HEK293T (cell line): ENCODE measurements at regions not wholly inside any gene's neighbourhood (a gene's known extent, or its start where the extent isn't known, plus 50 kb on each side); places are given as distances from the start of the nearest gene placed in this dataset.

ENCODE experiments used
- CTCF ChIA-PET: fragments of 350-600 bp; formaldehyde crosslinking; extraction: SDS; loops from one replicate; lab custom pipeline; 2021; ENCODE audit warnings: antibody characterized with exemption, inconsistent platforms; lab: Yijun Ruan, JAX
- POLR2A ChIA-PET: fragments of 350-600 bp; formaldehyde crosslinking; extraction: SDS; loops from one replicate; lab custom pipeline; 2020; ENCODE audit warnings: antibody characterized with exemption, inconsistent platforms; lab: Yijun Ruan, JAX
- DNase-seq: peaks from one replicate; pipeline ENCODE4 v3.0.0; 2012; ENCODE audit warnings: mixed read lengths; ENCODE audit errors: extremely low spot score
- ARNT ChIP-seq: fragments of 450-650 bp; IDR thresholded peaks from 2 replicates; pipeline ENCODE4 v1.6.1; 2017; ENCODE audit warnings: mild to moderate bottlenecking
- BHLHE40 ChIP-seq: fragments of 450-650 bp; IDR thresholded peaks from 2 replicates; pipeline ENCODE4 v1.6.1; 2016; ENCODE audit warnings: mild to moderate bottlenecking, moderate library complexity, borderline replicate concordance
- CTBP1 ChIP-seq: fragments of 450-650 bp; IDR thresholded peaks from 2 replicates; pipeline ENCODE4 v1.6.1; 2016; ENCODE audit warnings: borderline replicate concordance
- ELF4 ChIP-seq: fragments of 450-650 bp; IDR thresholded peaks from 2 replicates; pipeline ENCODE4 v1.6.1; 2017; ENCODE audit warnings: antibody characterized with exemption
- FOXA1 ChIP-seq: fragments of 450-650 bp; IDR thresholded peaks from 2 replicates; pipeline ENCODE4 v1.6.1; 2016; ENCODE audit warnings: mild to moderate bottlenecking
- FOXK2 ChIP-seq: fragments of 450-650 bp; IDR thresholded peaks from 2 replicates; pipeline ENCODE4 v1.6.1; 2016; ENCODE audit warnings: mild to moderate bottlenecking
- FOXM1 ChIP-seq: fragments of 450-650 bp; IDR thresholded peaks from 2 replicates; pipeline ENCODE4 v1.6.1; 2017; ENCODE audit warnings: mild to moderate bottlenecking, borderline replicate concordance
- HDGF ChIP-seq: fragments of 450-650 bp; IDR thresholded peaks from 2 replicates; pipeline ENCODE4 v1.6.1; 2017; ENCODE audit warnings: antibody characterized with exemption, borderline replicate concordance
- L3MBTL2 ChIP-seq: fragments of 450-650 bp; conservative IDR thresholded peaks from 2 replicates; pipeline ENCODE4 v1.6.1; 2016; ENCODE audit warnings: mild to moderate bottlenecking
- LEF1 ChIP-seq: fragments of 450-650 bp; IDR thresholded peaks from 2 replicates; pipeline ENCODE4 v1.6.1; 2017; ENCODE audit warnings: mild to moderate bottlenecking, borderline replicate concordance
- NFRKB ChIP-seq: fragments of 450-650 bp; IDR thresholded peaks from 2 replicates; pipeline ENCODE4 v1.6.1; 2016; ENCODE audit warnings: mild to moderate bottlenecking, moderate library complexity
- SP1 ChIP-seq: fragments of 450-650 bp; IDR thresholded peaks from 2 replicates; pipeline ENCODE4 v1.6.1; 2017
- SUZ12 ChIP-seq: fragments of 450-650 bp; IDR thresholded peaks from 2 replicates; pipeline ENCODE4 v1.6.1; 2016; ENCODE audit warnings: mild to moderate bottlenecking
- TARDBP ChIP-seq: fragments of 450-650 bp; IDR thresholded peaks from 2 replicates; pipeline ENCODE4 v1.6.1; 2016
- ZNF384 ChIP-seq: fragments of 450-650 bp; IDR thresholded peaks from 2 replicates; pipeline ENCODE4 v1.6.1; 2016
- TF ChIP-seq, protein P1 (sequence below): fragments of 450-650 bp; IDR thresholded peaks from 2 replicates; pipeline ENCODE4 v1.6.1; 2016

DNA sequence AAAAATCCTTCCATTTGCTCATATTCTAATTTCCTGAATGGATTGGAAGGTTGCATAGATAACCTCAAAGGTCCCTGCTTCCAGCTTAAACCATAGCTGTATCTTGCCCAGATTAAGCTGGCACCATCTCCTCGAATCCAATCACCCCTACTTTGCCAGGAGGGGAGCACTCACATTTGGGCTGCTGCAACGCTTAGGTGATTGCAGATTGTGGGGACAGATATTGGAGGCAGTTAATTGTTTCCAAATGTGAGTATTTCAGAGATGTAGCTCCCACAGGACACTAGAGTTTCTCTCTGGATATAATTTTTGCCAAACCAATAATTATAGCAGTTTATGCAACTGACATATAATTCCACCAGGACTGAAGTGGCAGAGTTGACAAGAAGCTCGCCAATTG lies 53.5 kb upstream of the ACSL1 start:
- ChIA-PET POLR2A (no interaction called here), CTCF (no interaction called here)
- TF ChIP-seq ARNT, result no peak
- no peak for TF ChIP-seq CTBP1
- TF ChIP-seq FOXM1, result no peak
- TF ChIP-seq L3MBTL2, result no peak
- TF ChIP-seq FOXA1, result no peak
- no peak for TF ChIP-seq TARDBP
- no peak for TF ChIP-seq LEF1
- TF ChIP-seq, protein P1, sequence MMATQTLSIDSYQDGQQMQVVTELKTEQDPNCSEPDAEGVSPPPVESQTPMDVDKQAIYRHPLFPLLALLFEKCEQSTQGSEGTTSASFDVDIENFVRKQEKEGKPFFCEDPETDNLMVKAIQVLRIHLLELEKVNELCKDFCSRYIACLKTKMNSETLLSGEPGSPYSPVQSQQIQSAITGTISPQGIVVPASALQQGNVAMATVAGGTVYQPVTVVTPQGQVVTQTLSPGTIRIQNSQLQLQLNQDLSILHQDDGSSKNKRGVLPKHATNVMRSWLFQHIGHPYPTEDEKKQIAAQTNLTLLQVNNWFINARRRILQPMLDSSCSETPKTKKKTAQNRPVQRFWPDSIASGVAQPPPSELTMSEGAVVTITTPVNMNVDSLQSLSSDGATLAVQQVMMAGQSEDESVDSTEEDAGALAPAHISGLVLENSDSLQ, result no peak
- no peak for TF ChIP-seq HDGF
- TF ChIP-seq FOXK2, result no peak
- DNase-seq, result no peak

DNA sequence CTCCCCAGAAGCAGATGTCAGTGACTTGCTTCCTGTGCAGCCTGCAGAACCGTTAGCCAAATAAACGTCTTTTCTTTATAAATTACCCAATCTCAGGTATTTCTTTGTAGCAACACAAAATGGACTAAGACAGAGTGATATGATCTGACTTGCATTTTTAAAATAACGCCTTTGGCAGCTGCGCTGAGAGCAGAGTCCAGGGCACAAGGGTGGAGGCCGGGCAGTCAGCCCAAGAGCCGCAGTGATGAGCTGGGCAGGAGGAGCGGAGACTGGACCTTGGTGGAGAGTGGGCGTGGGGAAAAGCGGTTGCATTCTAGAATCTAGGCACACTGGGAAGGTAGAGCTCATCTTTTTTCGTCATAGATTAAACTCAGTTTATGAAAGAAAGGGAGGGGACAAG lies 56.5 kb upstream of the ACSL1 start:
- CTCF ChIA-PET, result no interaction called here
- DNase-seq, result no peak
- POLR2A ChIA-PET, result no interaction called here

DNA sequence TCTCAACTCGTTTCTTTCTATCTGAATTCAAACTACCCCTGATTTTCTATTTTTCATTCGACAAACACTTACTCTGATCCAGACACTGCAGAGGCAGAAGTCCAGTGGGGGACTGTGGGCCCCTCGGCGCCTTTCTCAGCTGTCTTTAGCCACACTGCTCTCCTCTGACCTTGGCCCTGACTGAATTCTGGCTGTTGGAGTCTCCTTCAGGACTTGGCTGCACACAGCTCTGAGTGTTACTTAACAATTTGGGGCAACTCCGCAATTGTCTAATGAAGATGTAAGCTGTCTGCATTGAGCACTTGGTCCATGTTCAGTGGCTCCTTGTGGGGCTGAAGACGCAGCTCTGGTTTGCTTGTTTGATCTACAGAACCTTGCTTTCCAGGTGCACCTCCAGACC lies 57.3 kb upstream of the ACSL1 start:
- CTCF ChIA-PET, result no interaction called here
- DNase-seq, result no peak
- TF ChIP-seq ARNT (no peak), SP1 (no peak), TARDBP (no peak), ZNF384 (no peak), BHLHE40 (no peak), NFRKB (no peak), FOXA1 (no peak), HDGF (no peak), CTBP1 (no peak), SUZ12 (no peak), FOXM1 (no peak), L3MBTL2 (no peak), LEF1 (no peak), FOXK2 (no peak), ELF4 (no peak)
- TF ChIP-seq, protein P1, result no peak
- POLR2A ChIA-PET, result no interaction called here

More for the DNA sequence above, 56.5 kb upstream of the ACSL1 start:
- TF ChIP-seq FOXK2, result no peak
- no peak for TF ChIP-seq FOXA1
- TF ChIP-seq L3MBTL2, result no peak
- TF ChIP-seq TARDBP, result no peak
- TF ChIP-seq, protein P1, result no peak
- no peak for TF ChIP-seq FOXM1
- no peak for TF ChIP-seq SP1
- no peak for TF ChIP-seq BHLHE40
- TF ChIP-seq LEF1, result no peak

DNA sequence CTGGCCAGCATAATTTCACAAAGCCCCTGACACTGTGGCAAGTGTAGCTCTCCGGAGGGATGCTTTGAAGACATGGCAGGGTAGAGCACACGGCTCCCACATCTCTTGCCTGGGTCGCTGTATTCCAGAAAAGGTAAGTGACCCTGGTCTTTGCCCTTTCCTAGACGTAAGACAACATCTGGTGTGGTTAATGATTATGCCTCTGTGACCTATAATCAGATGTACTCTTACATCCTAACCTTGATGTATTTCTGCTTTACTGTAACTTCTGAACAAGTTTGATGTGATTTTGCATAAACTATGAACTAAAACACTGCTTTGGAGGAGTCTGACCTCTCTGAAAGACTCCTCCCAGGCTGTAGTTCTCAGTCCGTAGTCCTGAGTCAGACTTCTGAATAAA lies 59.1 kb upstream of the ACSL1 start:
- DNase-seq, result no peak
- POLR2A ChIA-PET, result no interaction called here
- no peak for TF ChIP-seq CTBP1
- TF ChIP-seq FOXM1, result no peak
- TF ChIP-seq TARDBP, result no peak
- TF ChIP-seq ZNF384, result no peak
- no peak for TF ChIP-seq SUZ12
- no peak for TF ChIP-seq ARNT
- TF ChIP-seq ELF4, result no peak
- no peak for TF ChIP-seq HDGF
- TF ChIP-seq L3MBTL2, result no peak
- TF ChIP-seq FOXA1, result no peak
- TF ChIP-seq FOXK2, result no peak
- TF ChIP-seq SP1, result no peak
- no peak for TF ChIP-seq LEF1
- TF ChIP-seq NFRKB, result no peak
- TF ChIP-seq BHLHE40, result no peak
- TF ChIP-seq, protein P1, result no peak
- CTCF ChIA-PET, result interaction anchor here (0.5 kb wide), 1 partner anchor 211 kb away, joined by 4 read pairs; no protein-coding TSS in a partner anchor

DNA sequence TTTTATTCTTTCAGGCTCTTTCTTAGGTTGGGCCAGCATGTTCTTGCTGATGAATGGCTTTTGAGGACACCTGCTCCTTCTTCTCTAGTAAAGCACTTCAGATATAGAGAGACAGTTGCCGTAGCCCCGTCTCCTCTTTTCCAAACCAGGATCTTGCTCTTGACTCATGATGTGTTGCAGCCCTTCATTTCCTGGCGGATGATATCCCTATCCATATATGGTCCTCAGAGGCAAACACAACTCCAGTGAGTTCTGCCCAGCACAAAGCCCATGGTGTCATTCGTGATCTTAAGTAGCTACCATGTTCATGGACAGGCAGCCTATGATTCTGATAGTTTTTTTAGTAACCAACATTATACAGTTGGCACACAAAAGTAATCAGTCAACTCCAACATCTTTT lies 59.8 kb upstream of the ACSL1 start:
- CTCF ChIA-PET, result no interaction called here
- POLR2A ChIA-PET, result no interaction called here
- DNase-seq, result no peak
- no peak for TF ChIP-seq ELF4
- TF ChIP-seq, protein P1, result no peak
- TF ChIP-seq CTBP1, result no peak
- TF ChIP-seq FOXA1, result no peak
- no peak for TF ChIP-seq SUZ12
- TF ChIP-seq TARDBP, result no peak
- no peak for TF ChIP-seq BHLHE40
